GM23338 (cell line): ENCODE measurements at regions not wholly inside any gene's neighbourhood (a gene's known extent, or its start where the extent isn't known, plus 50 kb on each side); places are given as distances from the start of the nearest gene placed in this dataset.

Experiments
- ATAC-seq: fragments of 200-7000 bp; cut with Tn5 transposase; 3 replicates; pipeline ENCODE4 v1.9.1; 2020
- DNase-seq: peaks from one replicate; pipeline ENCODE4 v3.0.0-alpha.2; 2015; ENCODE audit warnings: low spot score
- H2AFZ ChIP-seq: fragments of 200-600 bp; sonication (generic); 2 replicates; pipeline ENCODE4 v1.8.0; 2016; ENCODE audit warnings: antibody characterized with exemption, mild to moderate bottlenecking, moderate library complexity
- H3F3A ChIP-seq: fragments of 200-600 bp; sonication (generic); replicated peaks from 2 replicates; pipeline ENCODE4 v1.8.0; 2017; ENCODE audit warnings: antibody characterized with exemption, mixed run types, low read depth
- H3K27ac ChIP-seq: fragments of 200-600 bp; sonication (generic); 2 replicates; pipeline ENCODE4 v1.6.1; 2016; ENCODE audit warnings: low read depth
- H3K27me3 ChIP-seq: fragments of 200-600 bp; sonication (generic); 2 replicates; pipeline ENCODE4 v1.8.0; 2016; ENCODE audit warnings: mild to moderate bottlenecking, mixed run types, moderate library complexity; ENCODE audit not compliant: insufficient read depth
- H3K36me3 ChIP-seq: fragments of 200-600 bp; sonication (generic); 2 replicates; pipeline ENCODE4 v1.8.0; 2016; ENCODE audit warnings: mild to moderate bottlenecking; ENCODE audit not compliant: insufficient read depth
- H3K4me1 ChIP-seq: fragments of 200-600 bp; sonication (generic); 2 replicates; pipeline ENCODE4 v1.8.0; 2016; ENCODE audit warnings: mild to moderate bottlenecking, moderate library complexity; ENCODE audit not compliant: insufficient read depth
- H3K4me2 ChIP-seq: fragments of 200-600 bp; sonication (generic); 2 replicates; pipeline ENCODE4 v1.7.1; 2017; ENCODE audit warnings: mixed run types
- H3K4me3 ChIP-seq: fragments of 200-600 bp; sonication (generic); 2 replicates; pipeline ENCODE4 v1.6.1; 2016; ENCODE audit warnings: mixed run types
- H3K79me2 ChIP-seq: fragments of 200-600 bp; sonication (generic); replicated peaks from 2 replicates; pipeline ENCODE4 v1.8.0; 2017; ENCODE audit warnings: mild to moderate bottlenecking; ENCODE audit not compliant: insufficient read depth
- H3K9me2 ChIP-seq: fragments of 200-600 bp; sonication (generic); 2 replicates; pipeline ENCODE4 v1.8.0; 2017; ENCODE audit not compliant: insufficient read depth
- H4K20me1 ChIP-seq: fragments of 200-600 bp; sonication (generic); replicated peaks from 2 replicates; pipeline ENCODE4 v1.8.0; 2017; ENCODE audit warnings: mild to moderate bottlenecking; ENCODE audit not compliant: insufficient read depth
- H3K27ac Mint-ChIP-seq: 2 replicates; pipeline ENCODE4 v1.8.0; 2020; ENCODE audit warnings: inconsistent platforms, mild to moderate bottlenecking, moderate library complexity, mixed read lengths
- H3K27me3 Mint-ChIP-seq: 3 replicates; pipeline ENCODE4 v1.8.0; 2022; ENCODE audit warnings: low read depth, mild to moderate bottlenecking, moderate library complexity, mixed read lengths, inconsistent platforms; ENCODE audit not compliant: insufficient read depth, poor library complexity
- H3K36me3 Mint-ChIP-seq: 3 replicates; pipeline ENCODE4 v1.8.0; 2021; ENCODE audit warnings: low read depth, mild to moderate bottlenecking, inconsistent platforms, moderate library complexity, mixed read lengths
- H3K4me1 Mint-ChIP-seq: 3 replicates; pipeline ENCODE4 v1.8.0; 2020; ENCODE audit warnings: mild to moderate bottlenecking, inconsistent platforms, mixed read lengths
- H3K4me3 Mint-ChIP-seq: 3 replicates; pipeline ENCODE4 v1.8.0; 2021; ENCODE audit warnings: moderate library complexity, mild to moderate bottlenecking, inconsistent platforms, mixed read lengths
- H3K9me3 Mint-ChIP-seq: 3 replicates; pipeline ENCODE4 v1.8.0; 2020; ENCODE audit warnings: moderate library complexity, mild to moderate bottlenecking, inconsistent platforms, mixed read lengths
- EZH2 ChIP-seq: fragments of 200-600 bp; sonication (generic); IDR thresholded peaks from one replicate; pipeline ENCODE4 v1.8.0; 2017; ENCODE audit warnings: antibody characterized with exemption, mild to moderate bottlenecking, low read depth; ENCODE audit not compliant: unreplicated experiment
- EZH2phosphoT487 ChIP-seq: fragments of 200-600 bp; sonication (generic); IDR thresholded peaks from one replicate; pipeline ENCODE4 v1.8.1; 2018; ENCODE audit warnings: antibody characterized with exemption; ENCODE audit not compliant: unreplicated experiment
- JUNB ChIP-seq: IDR thresholded peaks from one replicate; pipeline ENCODE4 v1.6.1; 2016; ENCODE audit warnings: antibody characterized with exemption; ENCODE audit not compliant: unreplicated experiment
- NANOG ChIP-seq: IDR thresholded peaks from 2 replicates; pipeline ENCODE4 v1.6.1; 2016; ENCODE audit warnings: antibody characterized with exemption, borderline replicate concordance
- POLR2AphosphoS5 ChIP-seq: IDR thresholded peaks from 2 replicates; pipeline ENCODE4 v1.6.1; 2016; ENCODE audit warnings: antibody characterized with exemption, low read depth
- STAT1 ChIP-seq: IDR thresholded peaks from one replicate; pipeline ENCODE4 v1.6.1; 2016; ENCODE audit warnings: antibody characterized with exemption; ENCODE audit not compliant: unreplicated experiment
- ZNF331 ChIP-seq: fragments of 250-450 bp; sonication (Bioruptor Pico); IDR thresholded peaks from 2 replicates; pipeline ENCODE4 v1.5.0; 2020; ENCODE audit warnings: low read depth, mild to moderate bottlenecking, moderate library complexity
- TF ChIP-seq, protein P1 (sequence below): IDR thresholded peaks from 2 replicates; pipeline ENCODE4 v1.6.1; 2016; ENCODE audit warnings: antibody characterized with exemption
- TF ChIP-seq, protein P2 (sequence below), 2 experiments: fragments of 200-600 bp in 1 of 2; sonication (generic) in 1 of 2; conservative IDR thresholded peaks; 2 replicates each; pipeline versions ENCODE4 v1.5.1 to v1.6.1; 2016 to 2017; ENCODE audit warnings: antibody characterized with exemption in 2 of 2, low read depth in 2 of 2, mild to moderate bottlenecking in 2 of 2, moderate library complexity in 1 of 2
- TF ChIP-seq, protein P3 (sequence below): IDR thresholded peaks from one replicate; pipeline ENCODE4 v1.6.1; 2018; ENCODE audit warnings: antibody characterized with exemption; ENCODE audit not compliant: unreplicated experiment

DNA sequence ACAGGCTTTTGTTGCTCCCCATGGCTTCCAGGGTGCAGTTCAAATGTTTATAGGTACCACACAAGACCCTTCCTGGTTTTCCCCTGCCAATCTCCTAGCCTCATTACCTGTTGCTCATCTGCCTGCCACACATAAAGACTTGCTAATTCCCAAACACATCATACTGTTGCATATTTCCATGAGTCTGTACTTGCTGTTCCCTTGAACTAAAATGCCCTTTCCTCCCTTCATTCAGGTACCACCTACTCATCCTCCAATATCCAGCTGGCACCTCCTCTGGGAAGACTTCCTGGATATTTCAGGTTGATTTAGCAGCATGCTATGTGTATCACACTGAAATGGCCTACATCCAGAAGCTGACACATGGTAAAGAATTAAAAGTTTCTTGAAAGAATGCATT is 206.4 kb upstream of the NFE2L3 start:
- peaks cover 13% of the 10 kb centered on the region for H3K27me3 Mint-ChIP-seq

DNA sequence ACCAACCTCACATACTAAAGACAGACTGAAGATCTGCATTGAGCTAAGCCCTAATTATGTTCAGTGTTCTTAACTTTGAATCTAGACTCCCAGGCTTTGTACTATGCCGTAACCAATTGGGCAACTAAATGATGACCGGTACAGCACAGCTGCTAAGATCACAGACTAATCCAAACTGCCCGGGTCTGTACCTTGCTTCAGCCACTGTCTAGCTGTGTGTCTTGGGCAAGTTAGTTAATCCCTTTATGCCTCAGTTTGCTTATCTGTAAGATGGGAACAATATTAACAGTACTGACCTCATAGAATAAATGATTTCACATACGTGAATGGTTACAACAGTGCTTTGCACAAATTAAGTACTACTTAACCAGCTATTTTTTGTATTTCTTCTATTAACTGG is 205.8 kb upstream of the NFE2L3 start:
- no peaks in the 10 kb centered on the region for H3F3A ChIP-seq
- H3K27me3 Mint-ChIP-seq: peaks cover 15% of the 10 kb centered on the region
- no peak overlapping the region for H3K27ac ChIP-seq
- no peak overlapping the region for H3K4me3 ChIP-seq
- H3K79me2 ChIP-seq: peaks cover 28% of the 10 kb centered on the region
- peaks cover 12% of the 10 kb centered on the region; the same call in 1 of the 3 replicates for H3K36me3 Mint-ChIP-seq
- peaks cover 3% of the 10 kb centered on the region; the same call in 2 of the 3 replicates for H3K9me3 Mint-ChIP-seq
- DNase-seq (no peak), ATAC-seq (no peak)
- H3K36me3 ChIP-seq: no peaks in the 10 kb centered on the region
- H2AFZ ChIP-seq: no peak overlapping the region
- H3K9me2 ChIP-seq: no peaks in the 10 kb centered on the region
- H3K4me2 ChIP-seq: no peak overlapping the region
- H3K27ac Mint-ChIP-seq: no peak overlapping the region
- no peaks in the 10 kb centered on the region for H3K27me3 ChIP-seq
- H3K4me1 Mint-ChIP-seq: peaks cover 32% of the 10 kb centered on the region
- H3K4me1 ChIP-seq: peaks cover 22% of the 10 kb centered on the region
- H4K20me1 ChIP-seq: 0 out of 2 replicates have a peak, but pooled peaks cover 8% of the 10 kb centered on the region
- no peak overlapping the region for H3K4me3 Mint-ChIP-seq
- TF ChIP-seq EZH2phosphoT487 (no peak), STAT1 (no peak), JUNB (no peak), NANOG (no peak), EZH2 (no peak), POLR2AphosphoS5 (no peak), ZNF331 (CRISPR knock-in tag) (no peak)
- TF ChIP-seq, protein P1, sequence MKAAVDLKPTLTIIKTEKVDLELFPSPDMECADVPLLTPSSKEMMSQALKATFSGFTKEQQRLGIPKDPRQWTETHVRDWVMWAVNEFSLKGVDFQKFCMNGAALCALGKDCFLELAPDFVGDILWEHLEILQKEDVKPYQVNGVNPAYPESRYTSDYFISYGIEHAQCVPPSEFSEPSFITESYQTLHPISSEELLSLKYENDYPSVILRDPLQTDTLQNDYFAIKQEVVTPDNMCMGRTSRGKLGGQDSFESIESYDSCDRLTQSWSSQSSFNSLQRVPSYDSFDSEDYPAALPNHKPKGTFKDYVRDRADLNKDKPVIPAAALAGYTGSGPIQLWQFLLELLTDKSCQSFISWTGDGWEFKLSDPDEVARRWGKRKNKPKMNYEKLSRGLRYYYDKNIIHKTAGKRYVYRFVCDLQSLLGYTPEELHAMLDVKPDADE: no peak
- TF ChIP-seq, protein P2, sequence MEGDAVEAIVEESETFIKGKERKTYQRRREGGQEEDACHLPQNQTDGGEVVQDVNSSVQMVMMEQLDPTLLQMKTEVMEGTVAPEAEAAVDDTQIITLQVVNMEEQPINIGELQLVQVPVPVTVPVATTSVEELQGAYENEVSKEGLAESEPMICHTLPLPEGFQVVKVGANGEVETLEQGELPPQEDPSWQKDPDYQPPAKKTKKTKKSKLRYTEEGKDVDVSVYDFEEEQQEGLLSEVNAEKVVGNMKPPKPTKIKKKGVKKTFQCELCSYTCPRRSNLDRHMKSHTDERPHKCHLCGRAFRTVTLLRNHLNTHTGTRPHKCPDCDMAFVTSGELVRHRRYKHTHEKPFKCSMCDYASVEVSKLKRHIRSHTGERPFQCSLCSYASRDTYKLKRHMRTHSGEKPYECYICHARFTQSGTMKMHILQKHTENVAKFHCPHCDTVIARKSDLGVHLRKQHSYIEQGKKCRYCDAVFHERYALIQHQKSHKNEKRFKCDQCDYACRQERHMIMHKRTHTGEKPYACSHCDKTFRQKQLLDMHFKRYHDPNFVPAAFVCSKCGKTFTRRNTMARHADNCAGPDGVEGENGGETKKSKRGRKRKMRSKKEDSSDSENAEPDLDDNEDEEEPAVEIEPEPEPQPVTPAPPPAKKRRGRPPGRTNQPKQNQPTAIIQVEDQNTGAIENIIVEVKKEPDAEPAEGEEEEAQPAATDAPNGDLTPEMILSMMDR (conservative IDR thresholded peaks at IDR 0.05; ENCODE audit: low read depth in 2 of 2): no peak
- TF ChIP-seq, protein P3, sequence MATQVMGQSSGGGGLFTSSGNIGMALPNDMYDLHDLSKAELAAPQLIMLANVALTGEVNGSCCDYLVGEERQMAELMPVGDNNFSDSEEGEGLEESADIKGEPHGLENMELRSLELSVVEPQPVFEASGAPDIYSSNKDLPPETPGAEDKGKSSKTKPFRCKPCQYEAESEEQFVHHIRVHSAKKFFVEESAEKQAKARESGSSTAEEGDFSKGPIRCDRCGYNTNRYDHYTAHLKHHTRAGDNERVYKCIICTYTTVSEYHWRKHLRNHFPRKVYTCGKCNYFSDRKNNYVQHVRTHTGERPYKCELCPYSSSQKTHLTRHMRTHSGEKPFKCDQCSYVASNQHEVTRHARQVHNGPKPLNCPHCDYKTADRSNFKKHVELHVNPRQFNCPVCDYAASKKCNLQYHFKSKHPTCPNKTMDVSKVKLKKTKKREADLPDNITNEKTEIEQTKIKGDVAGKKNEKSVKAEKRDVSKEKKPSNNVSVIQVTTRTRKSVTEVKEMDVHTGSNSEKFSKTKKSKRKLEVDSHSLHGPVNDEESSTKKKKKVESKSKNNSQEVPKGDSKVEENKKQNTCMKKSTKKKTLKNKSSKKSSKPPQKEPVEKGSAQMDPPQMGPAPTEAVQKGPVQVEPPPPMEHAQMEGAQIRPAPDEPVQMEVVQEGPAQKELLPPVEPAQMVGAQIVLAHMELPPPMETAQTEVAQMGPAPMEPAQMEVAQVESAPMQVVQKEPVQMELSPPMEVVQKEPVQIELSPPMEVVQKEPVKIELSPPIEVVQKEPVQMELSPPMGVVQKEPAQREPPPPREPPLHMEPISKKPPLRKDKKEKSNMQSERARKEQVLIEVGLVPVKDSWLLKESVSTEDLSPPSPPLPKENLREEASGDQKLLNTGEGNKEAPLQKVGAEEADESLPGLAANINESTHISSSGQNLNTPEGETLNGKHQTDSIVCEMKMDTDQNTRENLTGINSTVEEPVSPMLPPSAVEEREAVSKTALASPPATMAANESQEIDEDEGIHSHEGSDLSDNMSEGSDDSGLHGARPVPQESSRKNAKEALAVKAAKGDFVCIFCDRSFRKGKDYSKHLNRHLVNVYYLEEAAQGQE: no peak

More for the DNA sequence above, 206.4 kb upstream of the NFE2L3 start:
- Histone ChIP-seq H4K20me1 (peaks cover 8% of the 10 kb centered on the region; the same call in 1 of the 2 replicates), H3K4me1 (peaks cover 22% of the 10 kb centered on the region), H3K4me2 (no peak overlapping the region), H3K27me3 (no peaks in the 10 kb centered on the region), H3K79me2 (peaks cover 28% of the 10 kb centered on the region), H3F3A (no peaks in the 10 kb centered on the region), H3K4me3 (no peak overlapping the region), H3K36me3 (no peaks in the 10 kb centered on the region), H3K9me2 (no peaks in the 10 kb centered on the region), H2AFZ (no peak overlapping the region), H3K27ac (no peak overlapping the region)
- ATAC-seq: no peak
- H3K4me1 Mint-ChIP-seq: peaks cover 32% of the 10 kb centered on the region
- peaks cover 12% of the 10 kb centered on the region; the same call in 1 of the 3 replicates for H3K36me3 Mint-ChIP-seq
- H3K9me3 Mint-ChIP-seq: peaks cover 2% of the 10 kb centered on the region; the same call in 2 of the 3 replicates
- DNase-seq: no peak
- no peak overlapping the region for H3K27ac Mint-ChIP-seq
- no peak overlapping the region for H3K4me3 Mint-ChIP-seq
- TF ChIP-seq EZH2phosphoT487 (no peak), STAT1 (no peak), POLR2AphosphoS5 (0 out of 2 replicates have a peak, but pooled peaks have one; percentile 22)
